Stimulated activated CD8-positive, alpha-beta memory T cell treated with anti-CD3 and anti-CD28 coated beads, Interleukin-4, amount 100 ng/mL, for 1 hour (primary cell): ENCODE measurements at regions not wholly inside any gene's neighbourhood (a gene's known extent, or its start where the extent isn't known, plus 50 kb on each side); places are given as distances from the start of the nearest gene placed in this dataset.
A peak's percentile ranks its signal among the peaks of the same experiment; 100 is the strongest.

ENCODE experiments used
- DNase-seq, 2 donors: peaks; one replicate each; pipeline ENCODE4 v3.0.0-alpha.2; 2020; ENCODE audit warnings: low read depth in 2 of 2, low spot score in 1 of 2

GRCh38 chr9:131809941-131810344 lies 70.1 kb upstream of the RAPGEF1 start:
- DNase-seq = no peak

GRCh38 chr9:131808291-131808690 lies 68.4 kb upstream of the RAPGEF1 start:
- DNase-seq = no peak

GRCh38 chr9:131807144-131807983 lies 67.5 kb upstream of the RAPGEF1 start:
- DNase-seq = no peak

DNA sequence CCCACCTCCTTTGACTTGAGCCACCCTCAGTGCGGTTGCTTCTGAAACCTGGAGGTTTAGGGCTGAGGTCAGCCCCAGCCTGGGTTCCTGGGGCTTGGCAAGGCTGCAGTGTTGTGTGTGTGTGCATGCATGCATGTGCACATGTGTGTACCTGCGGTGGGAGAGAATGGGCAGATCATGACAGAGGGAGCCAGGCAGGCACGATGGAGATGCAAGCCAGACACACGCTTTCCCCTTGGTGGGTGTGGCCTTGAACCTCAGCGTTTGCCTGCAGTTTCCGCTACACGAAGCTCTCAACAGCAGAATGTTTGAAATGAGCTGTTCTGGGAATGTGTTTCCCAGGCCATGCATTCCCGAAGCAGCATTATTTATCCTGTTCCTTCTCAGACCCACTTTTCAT lies 65.9 kb upstream of the RAPGEF1 start:
- no peak for DNase-seq

GRCh38 chr9:131804826-131805225 lies 65.0 kb upstream of the RAPGEF1 start:
- no peak for DNase-seq

DNA sequence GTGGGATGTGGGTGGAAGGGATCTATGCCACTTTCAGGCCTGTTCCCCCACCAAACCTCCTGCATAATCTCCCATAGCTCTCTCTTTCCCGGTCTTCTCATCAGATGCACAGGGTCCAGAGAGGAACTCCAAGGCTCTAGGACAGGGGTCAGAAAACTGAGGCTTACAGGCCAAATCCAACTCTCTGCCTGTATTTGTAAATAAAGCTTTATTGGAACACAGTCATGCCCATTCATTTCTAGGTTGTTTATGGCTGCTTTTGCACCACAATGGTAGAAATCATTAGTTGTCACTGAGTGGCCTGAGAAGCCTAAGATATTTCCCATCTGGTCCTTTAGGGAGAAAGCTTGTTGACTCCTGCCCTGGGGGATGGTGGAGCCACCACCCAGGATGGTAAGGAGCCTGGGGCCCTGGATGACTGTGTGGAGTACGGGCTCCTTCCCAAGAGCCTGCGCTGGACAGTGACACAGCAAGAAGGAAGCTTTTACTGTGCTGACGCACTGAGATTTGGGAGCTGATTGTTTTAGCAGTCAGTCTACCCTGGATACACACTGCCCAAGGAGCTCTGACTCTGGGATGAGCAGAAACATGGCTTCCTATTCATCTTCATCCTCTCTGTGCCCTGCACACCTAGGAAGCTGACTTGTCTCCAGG lies 64.0 kb upstream of the RAPGEF1 start:
- DNase-seq = no peak

DNA sequence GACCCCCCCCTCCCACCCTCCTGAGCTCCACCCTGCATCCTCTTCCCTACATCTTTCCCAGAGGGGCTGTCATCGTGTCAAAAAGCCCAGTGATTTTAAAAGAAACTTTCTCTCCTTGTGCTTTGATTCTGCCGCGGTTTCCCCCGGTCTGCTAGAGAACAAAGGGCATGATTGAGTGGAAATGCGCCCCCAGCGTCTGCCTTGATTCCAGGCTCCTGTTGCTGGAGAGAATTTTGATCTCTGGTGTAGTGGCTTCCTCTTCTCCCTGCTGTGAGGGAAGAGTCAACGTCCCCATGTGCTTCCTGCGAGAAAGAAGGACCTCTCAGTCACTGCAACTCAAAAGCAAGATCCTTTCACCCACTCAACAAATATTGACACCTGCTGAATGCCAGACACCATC lies 61.9 kb upstream of the RAPGEF1 start:
- DNase-seq = no peak

DNA sequence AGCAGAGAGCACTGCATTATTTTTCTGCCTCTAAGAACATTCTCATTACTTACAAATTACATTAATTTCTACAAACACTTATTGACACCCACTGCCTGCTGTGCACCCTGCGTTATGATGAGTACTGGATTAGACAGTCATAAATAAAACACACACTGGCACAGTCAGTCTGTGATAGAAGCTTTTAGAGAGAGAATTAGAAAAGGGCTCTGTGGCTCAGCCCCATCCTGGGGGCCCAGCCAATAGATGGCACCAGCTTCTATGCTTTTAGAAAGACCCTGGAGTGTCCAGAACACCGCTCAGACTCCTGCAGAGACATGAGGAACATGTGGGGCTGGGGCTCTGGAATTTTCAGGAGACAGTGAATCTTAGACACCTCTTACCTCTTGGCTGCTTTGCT lies 61.0 kb upstream of the RAPGEF1 start:
- no peak for DNase-seq

GRCh38 chr9:131800366-131800765 lies 60.5 kb upstream of the RAPGEF1 start:
- no peak for DNase-seq

DNA sequence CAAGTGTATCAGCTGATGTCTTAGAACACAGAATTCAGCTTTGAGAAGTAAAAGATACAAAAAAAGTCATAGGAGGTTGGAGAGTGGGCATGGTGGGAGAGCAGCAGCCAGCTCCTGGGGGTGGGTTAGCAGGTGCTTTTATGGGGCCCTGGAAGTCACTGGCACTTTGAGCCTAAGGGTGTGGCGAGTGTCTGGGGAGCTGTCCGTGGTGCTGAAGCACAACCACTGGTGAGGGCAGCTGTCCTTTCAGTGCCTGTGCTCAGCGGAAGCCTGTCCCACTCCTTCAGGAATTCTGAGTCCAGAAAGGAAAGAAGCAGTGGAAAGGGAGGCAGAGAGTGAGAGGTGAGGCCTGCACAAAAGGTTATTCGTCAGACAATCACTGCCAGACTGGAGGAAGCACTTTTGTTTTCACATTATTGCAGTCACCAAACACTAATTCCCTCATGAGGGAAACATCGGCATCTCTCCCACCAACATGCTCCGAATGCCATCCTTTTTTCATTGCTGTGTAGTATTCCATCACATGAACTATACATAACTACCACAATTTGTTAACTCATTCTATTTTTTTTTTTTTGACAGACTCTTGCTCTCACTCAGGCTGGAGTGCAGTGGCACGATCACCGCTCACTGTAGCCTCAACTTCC lies 59.4 kb upstream of the RAPGEF1 start:
- peak in 1 of 2 donors; percentile 33 for DNase-seq

DNA sequence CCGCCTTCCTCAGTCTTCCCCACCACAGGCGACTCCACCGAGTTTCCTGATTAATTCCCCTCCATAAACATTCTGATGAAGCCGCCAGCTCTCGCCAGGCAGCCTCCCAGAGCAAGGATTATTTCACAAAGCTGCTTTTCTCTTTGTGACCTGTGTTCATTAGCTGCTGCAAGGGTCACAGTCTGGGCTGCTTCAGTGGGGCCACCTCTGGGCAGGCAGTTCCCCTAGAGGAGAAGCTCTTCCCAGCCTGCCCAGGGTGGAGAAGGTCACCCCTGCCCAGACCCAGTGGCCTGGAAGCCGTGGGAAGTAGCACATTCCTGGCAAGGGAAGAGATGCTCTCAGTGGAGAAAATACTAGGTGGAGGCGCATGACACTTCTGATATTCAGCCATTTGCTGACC lies 58.4 kb upstream of the RAPGEF1 start:
- no peak for DNase-seq

DNA sequence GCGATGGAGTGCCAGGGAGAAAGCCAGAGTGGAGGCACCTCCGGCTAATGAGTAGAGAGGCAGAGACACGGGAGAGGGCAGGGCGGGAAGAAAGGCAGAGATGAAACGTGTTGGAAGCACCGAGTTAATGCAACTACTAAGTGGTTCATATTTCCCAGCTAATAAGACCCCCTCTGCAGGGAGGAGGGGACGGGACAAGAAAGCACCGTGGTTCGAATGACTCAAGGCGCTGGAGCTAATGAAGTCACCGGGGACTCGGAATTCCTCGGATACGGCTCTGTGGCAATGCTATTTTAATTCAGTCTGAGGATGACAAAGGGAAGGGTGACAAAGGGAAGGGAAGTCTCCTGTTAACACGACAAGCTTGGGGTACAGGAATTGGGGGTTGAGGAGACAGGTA lies 54.5 kb upstream of the RAPGEF1 start:
- no peak for DNase-seq

DNA sequence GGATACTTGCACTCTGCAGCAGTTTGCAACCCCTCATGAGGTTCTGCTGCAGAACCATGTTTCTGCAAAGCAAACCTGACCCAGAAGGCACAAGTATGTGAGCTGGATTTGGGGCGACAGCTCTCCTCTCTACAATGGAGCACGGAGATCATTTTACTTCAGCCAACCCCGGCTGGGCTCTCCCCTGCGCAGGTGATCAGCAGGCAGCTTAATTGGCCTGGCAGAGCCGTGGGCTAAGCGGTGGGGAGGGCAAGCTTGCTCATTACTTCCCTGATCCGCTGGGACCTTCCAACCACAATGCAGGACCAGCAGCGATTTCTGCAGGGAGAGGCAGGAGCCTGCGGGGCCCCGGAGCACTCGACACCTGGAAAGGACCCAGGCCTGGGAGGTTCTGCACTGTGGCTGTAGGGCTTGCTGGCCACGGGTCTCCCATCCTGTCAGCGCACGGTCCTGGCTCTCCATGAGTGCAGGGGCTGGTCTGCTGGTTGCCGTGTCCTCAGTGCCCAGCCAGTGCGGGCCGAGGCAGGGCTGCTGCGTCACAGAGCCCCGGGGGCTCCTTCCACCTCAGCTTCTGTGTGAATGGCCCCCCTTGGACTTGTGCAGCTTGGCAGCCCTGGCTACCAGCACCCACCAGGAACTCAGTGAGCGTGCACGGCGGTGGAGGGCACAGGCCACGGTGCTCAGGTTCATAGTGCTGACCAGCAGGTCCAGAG lies 51.8 kb upstream of the RAPGEF1 start:
- no peak for DNase-seq
